HG02970 (cell line): ENCODE measurements at regions not wholly inside any gene's neighbourhood (a gene's known extent, or its start where the extent isn't known, plus 50 kb on each side); places are given as distances from the start of the nearest gene placed in this dataset.
"Not testable (repeated sequence)": the region's sequence is repeated elsewhere in the genome, so short reads cannot be mapped to it uniquely, and the experiment has no call there.

Source experiments
- ATAC-seq: cut with Tn5 transposase; IDR thresholded peaks from one replicate; pipeline ENCODE4 v1.9.1; 2021; ENCODE audit warnings: mild to moderate bottlenecking, moderate library complexity, moderate number of reproducible peaks; ENCODE audit not compliant: unreplicated experiment, low FRiP score

DNA sequence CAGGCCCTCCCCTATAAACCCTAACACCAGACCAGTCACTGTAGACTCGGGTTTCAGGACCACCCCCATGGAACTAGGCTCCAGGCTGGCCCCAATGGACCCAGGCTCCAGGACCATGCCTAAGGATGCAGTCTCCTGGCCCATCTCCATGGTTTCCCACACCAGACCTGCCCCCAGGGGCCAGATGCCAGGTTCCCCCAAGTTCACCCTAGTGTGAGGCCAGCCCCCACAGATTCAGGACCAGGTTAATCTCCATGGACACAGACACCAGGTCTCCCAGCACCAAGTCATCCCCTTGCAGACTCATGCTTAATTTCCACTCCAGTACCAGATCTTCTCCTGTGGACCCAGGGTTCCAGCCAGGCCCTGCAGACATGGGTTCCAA, 103.8 kb upstream of the LANCL2 start:
- no peak for ATAC-seq

DNA sequence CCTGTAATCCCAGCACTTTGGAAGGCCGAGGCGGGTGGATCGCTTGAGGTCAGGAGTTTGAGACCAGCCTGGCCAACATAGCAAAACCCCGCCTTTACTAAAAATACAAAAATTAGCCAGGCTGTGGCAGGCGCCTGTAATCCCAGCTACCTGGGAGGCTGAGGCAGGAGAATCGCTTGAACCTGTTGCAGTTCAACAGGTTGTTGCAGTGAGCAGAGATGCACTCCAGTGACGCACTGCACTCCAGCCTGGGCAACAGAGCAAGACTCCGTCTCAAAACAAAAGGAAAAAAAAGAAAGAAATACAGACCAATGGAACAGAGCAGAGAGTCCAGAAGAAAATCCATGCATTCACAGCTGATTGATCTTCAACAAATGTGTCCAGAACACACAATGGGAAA, 99.8 kb upstream of the LANCL2 start:
- not testable (repeated sequence) for ATAC-seq

GRCh38 chr7:55265836-55266642, 99.1 kb upstream of the LANCL2 start:
- no peak for ATAC-seq

DNA sequence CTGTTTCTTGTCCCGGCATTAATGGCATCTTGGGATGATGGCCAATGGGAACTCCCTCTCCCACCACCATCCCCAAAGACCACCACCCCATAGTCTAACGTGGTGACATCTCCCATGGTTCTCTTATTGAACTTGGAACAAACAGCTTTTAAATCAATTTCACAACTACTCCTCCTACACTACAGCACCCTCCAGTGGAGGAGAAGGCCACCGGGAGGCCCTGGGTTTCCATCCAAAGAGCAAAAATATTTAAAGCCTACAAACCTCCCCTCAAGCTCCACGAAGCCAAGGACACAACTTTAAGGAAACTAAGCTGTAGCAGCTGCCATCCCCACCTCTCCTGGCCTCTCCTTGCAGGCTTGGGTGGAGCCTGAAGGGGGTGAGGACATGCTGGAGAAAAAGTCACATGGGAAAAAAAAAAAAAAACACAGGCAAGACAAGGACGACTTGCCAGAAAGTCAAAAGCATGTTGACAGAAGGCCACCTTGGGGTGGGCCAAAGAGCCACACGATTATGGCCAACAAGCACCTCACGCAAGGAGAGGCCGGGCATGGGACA, 94.0 kb upstream of the LANCL2 start:
- no peak for ATAC-seq

DNA sequence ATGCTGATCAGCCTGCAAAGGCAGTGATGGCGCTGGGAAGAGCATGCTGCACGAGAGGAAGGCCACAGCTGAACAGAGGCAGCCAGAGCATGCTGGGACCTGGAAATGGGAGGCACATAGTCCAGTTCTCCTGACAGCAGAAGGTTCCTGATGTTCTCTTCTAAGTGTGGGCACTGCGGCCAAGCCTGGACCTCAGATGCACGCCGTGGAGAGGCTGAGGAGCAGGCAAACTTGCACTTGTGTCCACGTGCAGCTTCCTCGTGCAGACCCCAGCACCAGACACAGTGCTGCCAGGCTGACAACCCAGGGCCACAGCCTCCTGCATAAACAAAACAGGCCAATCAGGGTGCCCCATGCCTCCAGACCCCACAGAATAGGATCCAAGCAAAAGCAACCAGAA, 93.5 kb upstream of the LANCL2 start:
- no peak for ATAC-seq

DNA sequence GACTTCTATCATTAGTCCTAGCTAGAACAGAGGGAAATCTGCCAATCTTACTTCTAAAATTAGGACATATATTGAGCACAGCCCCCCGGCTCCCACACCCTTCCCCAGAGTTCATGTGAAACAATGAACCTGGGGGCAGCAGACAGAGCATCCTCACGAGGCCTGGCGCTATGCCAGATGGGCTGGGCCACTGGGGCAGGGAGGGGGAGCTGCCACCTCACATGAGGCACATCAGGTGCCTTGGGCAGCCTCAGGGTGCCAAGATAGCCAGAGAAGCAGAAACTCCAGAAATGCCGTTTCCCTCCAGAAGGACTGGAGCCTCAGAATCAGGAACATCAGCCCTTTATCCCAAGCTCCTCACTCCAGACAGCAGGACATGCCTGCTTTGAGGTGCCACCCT, 92.8 kb upstream of the LANCL2 start:
- ATAC-seq: no peak

DNA sequence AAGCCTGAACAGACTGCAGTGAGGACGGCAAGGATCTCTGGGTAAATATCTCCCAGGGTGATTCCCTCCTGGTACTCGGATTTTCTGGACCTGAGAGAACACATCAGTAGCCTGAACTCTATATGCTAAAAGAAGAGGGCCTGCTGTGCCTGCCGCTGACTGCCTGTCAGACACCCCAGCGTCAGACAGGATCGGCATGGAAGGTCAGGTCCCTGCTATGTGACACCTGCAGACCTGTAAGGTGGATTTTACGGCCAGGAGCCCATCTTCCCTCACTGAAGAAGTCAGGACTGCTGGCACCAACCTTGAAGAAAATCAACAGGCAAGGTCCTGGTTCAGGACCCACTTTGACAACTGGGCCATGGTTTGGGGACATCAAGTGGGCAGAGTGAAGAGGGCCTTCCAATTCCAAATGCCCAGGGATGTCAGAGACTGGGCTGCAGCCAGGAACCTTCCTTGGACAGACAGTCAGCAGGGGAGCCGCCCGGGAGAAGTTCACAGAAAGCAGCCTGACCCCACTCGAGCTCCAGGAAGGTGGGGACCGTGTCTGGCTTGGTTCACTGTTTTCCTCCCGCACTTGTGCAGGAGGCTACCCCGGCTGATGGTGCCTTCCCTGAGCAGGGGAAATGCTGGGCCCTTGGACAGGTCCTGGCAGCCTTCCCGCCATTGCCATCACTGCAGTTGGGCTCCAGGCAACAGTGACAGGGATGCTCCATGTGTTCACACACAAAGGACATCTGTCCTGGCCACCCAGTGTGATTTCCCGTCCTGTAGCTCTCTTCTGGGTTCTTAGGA, 91.8 kb upstream of the LANCL2 start:
- no peak for ATAC-seq

GRCh38 chr7:55274156-55274555, 91.0 kb upstream of the LANCL2 start:
- no peak for ATAC-seq

GRCh38 chr7:55275291-55276200, 89.6 kb upstream of the LANCL2 start:
- no peak for ATAC-seq

DNA sequence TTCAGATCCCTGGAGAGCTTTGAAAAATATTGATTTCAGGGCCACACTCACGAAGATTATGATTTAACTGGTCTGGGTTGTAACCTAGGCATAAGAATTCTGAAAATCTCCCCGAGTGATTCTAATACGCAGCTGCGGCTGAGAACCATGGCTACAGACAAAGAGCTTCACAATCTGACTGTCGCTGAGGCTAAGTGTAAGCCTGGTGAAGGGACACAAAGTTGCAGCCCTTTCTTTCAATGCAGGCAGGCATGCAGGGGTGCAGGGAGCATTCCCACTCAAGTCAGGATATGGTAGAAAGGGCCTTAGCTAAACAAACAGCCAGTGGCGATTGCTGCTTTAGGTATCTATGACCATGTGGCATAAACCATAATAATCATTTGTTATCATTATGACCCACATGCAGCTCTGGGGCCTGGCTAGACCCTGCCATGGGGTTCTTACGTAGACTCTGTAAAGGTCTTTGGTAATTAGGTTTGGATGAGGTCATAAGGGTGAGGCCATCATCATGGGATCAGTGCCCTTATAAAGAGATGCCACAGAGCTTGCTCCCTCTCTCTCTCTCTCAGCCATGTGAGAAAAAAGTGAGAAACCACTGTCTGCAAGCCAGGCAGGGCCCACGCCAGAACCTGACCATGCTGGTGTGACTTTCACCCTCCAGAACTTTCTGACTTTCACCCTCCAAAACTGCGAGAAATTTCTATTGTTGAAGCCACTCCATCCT, 88.4 kb upstream of the LANCL2 start:
- ATAC-seq: no peak

GRCh38 chr7:55277916-55278315, 87.2 kb upstream of the LANCL2 start:
- no peak for ATAC-seq

DNA sequence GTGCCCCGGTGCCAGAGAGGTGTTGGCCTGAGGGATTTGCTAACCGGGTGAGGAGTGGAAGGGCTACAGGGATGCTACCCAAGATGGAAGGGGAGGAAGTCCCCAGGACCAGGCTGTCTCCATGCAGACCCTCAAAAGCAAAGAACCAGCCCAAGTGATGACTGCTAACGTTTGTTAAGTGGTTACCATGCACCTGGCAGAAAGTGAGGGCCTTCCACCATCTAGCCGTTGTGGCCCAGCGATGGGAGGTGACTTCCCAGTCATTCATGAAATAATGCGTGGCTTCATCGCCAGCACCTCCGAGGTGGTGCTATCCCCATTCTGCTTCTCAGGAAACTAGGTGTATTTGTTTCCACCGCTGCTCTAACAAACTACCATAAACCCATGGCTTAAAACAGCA, 86.8 kb upstream of the LANCL2 start:
- no peak for ATAC-seq

DNA sequence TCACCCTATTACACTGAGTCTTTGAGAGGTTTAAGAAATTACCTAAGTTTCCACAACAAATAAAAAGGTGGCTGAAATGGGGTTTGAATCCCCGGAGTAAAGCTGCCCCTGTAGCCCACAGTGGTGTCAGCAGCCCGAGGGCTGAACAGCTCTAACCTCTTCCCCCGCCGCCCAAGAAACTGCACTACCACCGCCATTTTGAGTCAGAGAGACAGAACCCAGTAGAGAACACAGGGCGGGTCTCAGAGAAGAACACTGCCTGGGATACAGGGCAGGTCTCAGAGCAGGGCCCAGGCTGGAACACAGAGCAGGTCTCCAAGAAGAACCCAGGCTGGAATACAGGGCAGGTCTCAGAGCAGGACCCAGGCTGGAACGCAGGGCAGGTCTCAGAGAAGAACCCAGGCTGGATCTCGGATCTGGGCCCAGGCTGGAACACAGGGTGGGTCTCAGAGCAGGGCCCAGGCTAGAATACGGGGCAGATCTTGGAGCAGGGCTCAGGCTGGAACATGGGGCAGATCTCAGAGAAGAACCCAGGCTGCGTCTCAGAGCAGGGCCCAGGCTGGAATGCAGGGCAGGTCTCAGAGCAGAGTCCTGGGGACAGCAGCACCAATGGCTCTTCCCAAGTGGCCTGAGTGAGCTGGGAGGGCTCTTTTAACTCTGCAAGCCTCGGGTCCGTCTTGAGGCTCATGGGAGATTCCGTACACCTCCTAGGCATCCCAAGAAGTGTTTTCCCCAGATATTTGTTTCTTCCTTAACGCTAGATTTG, 85.9 kb upstream of the LANCL2 start:
- no peak for ATAC-seq

- no peak for ATAC-seq
Observed at GRCh38 chr7:55280031-55280454, 85.1 kb upstream of the LANCL2 start.

GRCh38 chr7:55285665-55286064, 79.5 kb upstream of the LANCL2 start:
- ATAC-seq: no peak

DNA sequence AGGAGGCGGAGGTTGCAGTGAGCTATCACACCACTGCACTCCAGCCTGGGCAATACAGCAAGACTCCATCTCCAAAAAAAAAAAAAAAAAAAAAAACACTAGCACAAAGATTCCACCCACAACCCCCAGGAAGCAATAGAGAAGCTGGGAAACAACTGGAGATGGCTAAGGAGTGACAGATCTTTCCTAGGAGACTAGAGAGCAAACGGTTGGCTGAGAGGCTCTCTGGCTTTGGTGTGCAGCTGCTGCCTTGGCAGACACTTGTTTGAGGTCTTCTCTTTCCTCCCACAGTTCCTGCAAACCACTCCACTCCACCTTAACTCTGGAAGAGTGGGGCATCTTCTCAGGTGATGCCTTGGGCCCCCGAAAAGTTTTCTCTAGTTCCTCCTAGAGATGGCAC, 78.5 kb upstream of the LANCL2 start:
- ATAC-seq: no peak

- no peak for ATAC-seq
Observed at GRCh38 chr7:55288070-55288824, 76.9 kb upstream of the LANCL2 start.

GRCh38 chr7:55296070-55296469, 69.1 kb upstream of the LANCL2 start:
- no peak for ATAC-seq
